GM18499 (cell line): ENCODE measurements at regions not wholly inside any gene's neighbourhood (a gene's known extent, or its start where the extent isn't known, plus 50 kb on each side); places are given as distances from the start of the nearest gene placed in this dataset.
A peak's percentile ranks its signal among the peaks of the same experiment; 100 is the strongest.
"Not testable (repeated sequence)": the region's sequence is repeated elsewhere in the genome, so short reads cannot be mapped to it uniquely, and the experiment has no call there.

Experiments
- ATAC-seq: cut with Tn5 transposase; IDR thresholded peaks from one replicate; pipeline ENCODE4 v1.9.1; 2021; ENCODE audit warnings: moderate number of reproducible peaks; ENCODE audit not compliant: insufficient read depth, unreplicated experiment

DNA sequence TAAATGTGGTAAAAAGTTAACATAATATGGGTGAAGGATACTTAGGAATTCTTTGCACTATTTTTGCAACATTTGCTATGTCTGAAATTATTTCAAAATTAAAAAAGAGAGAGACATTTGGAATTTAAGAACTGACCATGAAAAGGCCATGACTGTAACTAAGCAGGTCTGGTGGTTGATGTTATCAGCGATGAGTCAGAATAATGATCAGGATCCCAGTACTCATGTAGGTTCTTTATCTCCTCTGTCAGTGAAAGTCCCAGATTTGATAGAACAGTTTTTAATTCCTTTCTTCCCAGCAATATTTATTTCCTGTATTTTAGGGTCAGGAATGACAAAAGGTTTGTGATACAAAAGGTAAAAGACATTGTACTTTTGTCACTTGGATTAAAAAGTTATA lies 242.4 kb upstream of the ZNF521 start:
- ATAC-seq, result no peak

GRCh38 chr18:25592804-25593360 lies 240.9 kb upstream of the ZNF521 start:
- ATAC-seq, result no peak

DNA sequence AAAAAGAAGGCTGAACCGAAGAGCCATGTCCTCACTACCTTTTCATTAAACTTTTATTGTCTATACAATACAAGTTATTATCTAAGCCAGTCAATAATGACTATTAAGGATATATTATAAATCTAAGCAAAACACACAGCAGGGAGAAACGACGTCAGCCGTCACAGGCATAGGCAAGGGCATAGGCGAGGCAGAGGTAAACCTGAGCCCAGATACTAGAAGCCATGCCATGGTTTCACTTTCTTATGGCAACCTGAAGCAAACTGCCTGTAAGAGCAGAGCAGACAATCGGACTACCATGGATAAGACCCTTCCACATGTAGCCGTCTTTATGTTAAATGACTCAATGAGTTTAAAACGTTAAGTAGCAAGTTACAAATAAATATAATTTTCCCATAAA lies 238.5 kb upstream of the ZNF521 start:
- ATAC-seq, result no peak

DNA sequence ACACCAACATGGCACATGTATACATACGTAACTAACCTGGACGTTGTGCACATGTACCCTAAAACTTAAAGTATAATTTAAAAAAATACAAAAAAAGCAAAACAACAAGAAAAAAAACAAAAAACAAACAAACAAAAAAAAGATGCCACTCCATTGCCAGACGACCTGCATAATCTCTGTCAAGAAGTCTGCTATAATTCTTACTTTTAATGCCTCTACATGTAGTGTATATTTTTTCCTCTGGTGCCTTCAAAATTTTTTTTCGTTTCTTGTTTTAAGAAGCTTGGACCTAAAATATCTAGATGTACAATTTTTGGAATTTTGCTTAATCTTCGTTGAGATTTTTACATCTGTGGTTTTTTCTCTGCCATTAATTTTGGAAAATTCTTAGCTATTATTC lies 235.6 kb upstream of the ZNF521 start:
- ATAC-seq, result no peak

DNA sequence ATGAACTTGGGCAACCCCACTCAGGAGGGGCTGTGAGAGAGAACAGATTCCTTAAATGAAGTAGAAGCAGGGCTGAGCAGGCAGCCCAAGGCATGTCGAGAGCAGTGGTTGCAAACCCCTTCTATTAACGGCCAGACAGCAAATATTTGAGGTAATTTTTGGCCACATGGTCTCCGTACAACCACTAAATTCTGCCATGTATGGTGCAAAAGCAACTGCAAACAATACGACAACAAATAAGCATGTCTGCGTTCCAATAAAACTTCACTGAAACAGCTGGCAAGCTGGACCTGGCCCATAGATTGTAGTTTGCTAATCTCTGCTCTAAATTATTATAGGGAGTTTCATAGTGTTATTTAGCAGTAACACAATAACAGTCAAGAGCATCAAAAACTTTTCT lies 217.0 kb upstream of the ZNF521 start:
- no peak for ATAC-seq

DNA sequence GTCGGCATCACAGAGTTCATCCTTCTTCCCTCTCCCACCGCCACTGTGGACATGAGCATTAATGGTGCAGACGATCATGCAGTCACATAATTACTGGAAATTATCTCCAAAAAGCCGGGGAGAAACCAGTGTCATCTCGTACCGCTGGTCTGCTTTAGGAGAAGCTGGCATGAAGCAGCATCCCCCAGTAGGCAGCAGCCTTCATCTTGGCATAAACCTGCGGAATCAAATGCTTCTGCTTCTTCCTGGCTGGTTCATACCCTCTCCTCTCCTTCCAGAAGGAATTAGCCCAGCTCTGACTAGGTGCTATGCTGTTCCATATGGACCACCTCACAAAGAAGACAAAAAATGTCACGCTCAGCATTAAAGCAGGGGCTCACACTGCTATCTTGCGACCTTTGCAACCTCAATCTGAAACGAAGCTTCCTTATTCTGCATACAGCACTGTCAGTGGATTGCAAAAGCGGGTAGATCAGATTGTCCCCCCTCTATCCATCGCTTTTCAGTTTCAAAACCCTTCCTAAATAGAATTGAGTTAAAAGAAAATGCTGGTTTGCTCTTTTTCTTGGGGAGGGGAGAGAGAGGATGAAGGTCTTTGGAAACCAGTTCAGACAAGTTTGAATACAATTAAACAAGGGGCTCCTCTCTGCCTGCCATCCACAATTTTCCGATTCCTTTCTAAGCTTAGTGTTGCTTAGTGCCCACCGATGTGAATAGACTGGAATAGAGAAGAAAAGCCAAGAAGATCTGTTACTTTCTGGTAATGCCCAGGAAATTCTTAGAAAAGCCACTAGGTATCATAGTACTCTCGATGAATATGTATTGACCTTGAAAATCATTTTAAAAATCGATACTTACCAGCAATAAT lies 212.1 kb upstream of the ZNF521 start:
- ATAC-seq, result no peak

- ATAC-seq, result no peak
These were observed 211.4 kb upstream of the ZNF521 start for GRCh38 chr18:25563346-25563745.

- no peak for ATAC-seq
These were observed 210.0 kb upstream of the ZNF521 start for GRCh38 chr18:25561918-25562317.

DNA sequence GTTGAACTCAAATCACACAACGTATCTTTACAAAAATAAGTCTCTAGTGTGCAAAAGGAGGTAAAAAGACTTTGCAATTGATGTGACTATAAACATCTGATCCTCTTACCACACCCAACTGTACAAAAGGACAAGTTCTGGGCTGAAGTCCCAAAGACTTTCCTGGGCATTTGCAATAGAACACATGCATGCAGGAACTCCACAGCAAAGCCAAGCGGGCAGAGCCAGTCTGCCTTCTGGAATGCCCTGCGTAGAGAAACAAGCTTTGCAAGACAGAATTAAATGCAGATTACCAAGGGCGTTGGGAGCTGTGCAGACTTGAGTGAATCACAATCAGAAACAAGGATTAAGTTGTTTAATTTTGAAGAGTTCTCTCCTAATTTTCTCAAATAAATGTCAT lies 208.4 kb upstream of the ZNF521 start:
- no peak for ATAC-seq

- ATAC-seq, result no peak
These were observed 205.0 kb upstream of the ZNF521 start for GRCh38 chr18:25557011-25557410.

DNA sequence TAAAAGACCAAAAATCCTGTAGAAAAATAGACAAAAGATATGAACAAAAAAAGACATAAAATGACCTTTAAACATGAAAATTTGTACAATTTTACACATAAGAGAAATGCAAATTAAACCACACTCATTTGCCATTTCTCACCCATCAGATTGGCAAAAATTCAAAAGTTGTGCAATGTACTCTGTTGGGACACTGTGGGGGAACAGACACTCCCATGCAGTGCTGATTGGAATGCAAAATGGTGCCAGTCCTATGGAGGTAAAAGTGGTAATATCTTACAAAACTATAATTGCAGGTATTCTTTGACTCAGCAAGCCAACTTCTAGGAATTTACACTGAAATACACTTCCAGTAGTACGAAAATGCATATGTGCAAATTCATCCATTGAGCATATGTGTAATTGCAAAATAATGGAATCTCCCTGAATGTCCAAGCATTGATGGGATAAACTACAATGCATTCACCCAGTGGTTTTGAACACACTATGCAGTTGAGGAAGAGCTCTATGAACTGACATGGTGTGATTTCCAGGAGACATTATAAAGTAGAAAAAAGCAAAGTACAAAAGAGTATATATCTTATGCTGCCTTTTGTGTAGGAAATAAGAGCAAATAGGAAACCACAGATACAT lies 201.8 kb upstream of the ZNF521 start:
- no peak for ATAC-seq

- no peak for ATAC-seq
These were observed 192.8 kb upstream of the ZNF521 start for GRCh38 chr18:25544546-25545287.

- ATAC-seq, result no peak
These were observed 186.4 kb upstream of the ZNF521 start for GRCh38 chr18:25538175-25538922.

DNA sequence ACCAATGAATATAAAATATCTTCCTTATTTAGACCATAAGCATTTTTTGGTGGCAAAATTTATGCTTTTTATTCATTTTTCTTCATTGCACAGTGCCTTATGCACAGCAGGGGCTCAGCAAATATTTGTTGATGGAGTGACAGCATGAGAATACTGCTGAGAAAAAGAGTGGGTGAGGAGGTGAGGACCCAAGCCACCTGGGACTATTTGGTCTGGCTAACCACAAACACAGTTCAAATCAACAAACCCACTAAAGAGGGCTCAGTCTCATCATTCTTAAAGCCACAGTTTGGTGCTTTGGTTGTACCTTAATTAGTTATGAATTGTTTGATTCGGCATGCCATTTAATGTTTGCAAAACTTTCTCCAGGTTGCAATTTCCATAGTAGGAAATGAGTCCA lies 183.5 kb upstream of the ZNF521 start:
- ATAC-seq, result no peak

DNA sequence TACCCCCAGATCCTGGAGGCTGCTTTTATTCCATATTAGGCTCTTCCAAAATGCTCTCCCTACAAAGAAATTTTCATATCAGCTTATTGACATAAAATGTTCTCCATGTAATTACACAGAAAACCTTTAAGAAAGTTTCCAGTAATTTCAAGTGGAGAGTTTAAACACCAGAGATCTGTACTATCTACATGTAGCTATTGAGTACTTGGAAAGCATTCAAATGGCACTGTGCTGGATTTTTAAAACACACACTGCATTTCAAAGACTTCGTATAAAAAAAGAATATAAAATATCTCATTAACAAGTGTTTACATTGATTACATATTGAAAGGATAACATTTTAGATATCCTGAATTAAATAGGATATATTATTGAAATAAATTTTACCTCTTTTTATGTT lies 182.4 kb upstream of the ZNF521 start:
- ATAC-seq, result no peak

DNA sequence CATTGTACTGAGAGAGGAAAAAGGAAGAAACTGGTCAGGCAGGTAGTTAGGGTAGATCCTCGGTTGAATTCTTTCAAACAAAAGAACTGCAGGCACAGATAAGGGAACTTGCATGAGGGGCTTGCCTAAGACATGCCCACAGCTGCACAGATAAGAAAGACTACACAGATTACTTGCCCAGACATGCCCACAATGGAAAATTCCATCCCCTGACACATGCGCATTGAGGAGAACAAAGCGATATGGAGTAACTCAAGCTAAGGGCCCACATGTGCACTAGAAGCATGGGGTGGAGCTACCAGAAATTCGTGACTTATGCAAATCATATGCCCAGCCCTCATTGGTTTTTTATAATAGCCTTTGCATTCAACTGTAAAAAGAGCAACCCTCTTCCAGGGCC lies 181.3 kb upstream of the ZNF521 start:
- no peak for ATAC-seq

DNA sequence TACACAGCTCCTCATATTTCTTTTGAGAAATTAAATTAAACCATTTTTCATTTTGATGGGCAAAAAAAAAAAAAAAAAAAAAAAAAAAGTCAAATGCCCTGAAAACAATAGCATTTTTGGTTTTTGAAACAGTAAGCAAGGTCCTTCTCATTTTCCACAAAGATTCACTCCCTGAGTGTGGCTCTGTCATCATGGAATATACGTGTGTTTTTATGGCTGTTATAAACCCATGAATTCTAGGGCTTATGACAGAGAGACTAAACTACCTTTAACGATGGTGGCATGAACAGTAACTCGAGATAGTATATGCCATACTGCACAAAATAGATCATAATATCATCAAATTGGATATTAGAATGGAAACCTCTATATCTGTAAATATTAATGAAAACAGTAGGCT lies 179.2 kb upstream of the ZNF521 start:
- ATAC-seq, result no peak

DNA sequence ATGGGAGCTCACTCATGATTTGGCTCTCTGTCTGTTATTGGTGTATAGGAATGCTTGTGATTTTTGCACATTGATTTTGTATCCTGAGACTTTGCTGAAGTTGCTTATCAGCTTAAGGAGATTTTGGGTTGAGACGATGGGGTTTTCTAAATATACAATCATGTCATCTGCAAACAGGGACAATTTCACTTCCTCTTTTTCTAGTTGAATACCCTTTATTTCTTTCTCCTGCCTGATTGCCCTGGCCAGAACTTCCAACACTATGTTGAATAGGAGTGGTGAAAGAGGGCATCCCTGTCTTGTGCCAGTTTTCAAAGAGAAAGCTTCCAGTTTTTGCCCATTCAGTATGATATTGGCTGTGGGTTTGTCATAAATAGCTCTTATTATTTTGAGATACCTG lies 173.8 kb upstream of the ZNF521 start:
- ATAC-seq, result not testable (repeated sequence)

DNA sequence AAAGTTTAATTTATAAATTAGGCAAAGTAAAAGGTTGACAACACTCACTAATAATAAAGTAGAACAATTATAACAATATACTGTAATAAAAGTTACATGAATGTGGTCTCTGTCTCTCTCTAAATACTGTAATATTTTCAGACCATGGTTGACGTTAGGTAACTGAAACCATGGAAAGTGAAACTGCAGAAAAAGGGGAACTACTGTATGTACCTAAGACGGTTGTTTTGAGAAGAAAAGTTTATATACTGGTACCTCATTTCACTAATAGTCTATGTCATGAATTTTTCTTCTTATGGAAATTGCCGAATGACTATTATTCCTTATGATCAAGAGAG lies 166.7 kb upstream of the ZNF521 start:
- peak; percentile 97 for ATAC-seq
